Loucy (cell line): ENCODE measurements at regions not wholly inside any gene's neighbourhood (a gene's known extent, or its start where the extent isn't known, plus 50 kb on each side); places are given as distances from the start of the nearest gene placed in this dataset.

Source experiments
- CTCF ChIP-seq: fragments of 200-600 bp; sonication (generic); conservative IDR thresholded peaks from 2 replicates; pipeline ENCODE4 v1.5.1; 2014; ENCODE audit warnings: mild to moderate bottlenecking, antibody characterized with exemption, low read length
- EZH2phosphoT487 ChIP-seq: fragments of 200-600 bp; IDR thresholded peaks from 2 replicates; pipeline ENCODE4 v1.6.1; 2018; ENCODE audit warnings: antibody characterized with exemption, mild to moderate bottlenecking, moderate library complexity, borderline replicate concordance

GRCh38 chr18:78641689-78642231, 337.9 kb upstream of the SALL3 start:
- no peak for TF ChIP-seq CTCF
- no peak for TF ChIP-seq EZH2phosphoT487
